ENCODE measurements at regions not wholly inside any gene's neighbourhood (a gene's known extent, or its start where the extent isn't known, plus 50 kb on each side); places are given as distances from the start of the nearest gene placed in this dataset.
A peak's percentile ranks its signal among the peaks of the same experiment; 100 is the strongest.

DNA sequence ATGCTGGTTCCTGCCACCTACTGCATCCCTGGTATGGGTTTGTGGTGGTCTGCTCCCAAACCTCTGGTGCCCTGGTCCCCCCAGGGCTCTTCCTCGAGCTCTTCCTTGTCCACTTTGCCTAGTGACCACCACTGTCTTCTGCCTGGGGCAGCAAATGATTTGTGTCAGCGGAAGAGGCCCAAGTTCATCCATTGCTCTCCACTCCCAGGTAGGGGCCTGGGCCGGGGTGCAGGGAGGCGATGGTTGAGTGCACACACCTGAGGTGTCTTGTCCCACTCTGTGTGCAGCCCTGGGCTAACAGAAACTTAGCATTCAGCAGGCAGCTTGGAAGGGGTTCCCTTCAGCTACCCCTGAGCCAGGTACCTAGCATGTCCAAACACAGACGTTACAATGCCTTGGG lies 75.6 kb upstream of the SOX3 start:
- Histone ChIP-seq H3K4me1 (no peaks in the 10 kb centered on the region), H3K27me3 (no peaks in the 10 kb centered on the region), H3K27ac (no peak overlapping the region), H3K9me3 (no peaks in the 10 kb centered on the region), H3K4me3 (no peak overlapping the region), H3K36me3 (no peaks in the 10 kb centered on the region)
- TF ChIP-seq, protein P1, sequence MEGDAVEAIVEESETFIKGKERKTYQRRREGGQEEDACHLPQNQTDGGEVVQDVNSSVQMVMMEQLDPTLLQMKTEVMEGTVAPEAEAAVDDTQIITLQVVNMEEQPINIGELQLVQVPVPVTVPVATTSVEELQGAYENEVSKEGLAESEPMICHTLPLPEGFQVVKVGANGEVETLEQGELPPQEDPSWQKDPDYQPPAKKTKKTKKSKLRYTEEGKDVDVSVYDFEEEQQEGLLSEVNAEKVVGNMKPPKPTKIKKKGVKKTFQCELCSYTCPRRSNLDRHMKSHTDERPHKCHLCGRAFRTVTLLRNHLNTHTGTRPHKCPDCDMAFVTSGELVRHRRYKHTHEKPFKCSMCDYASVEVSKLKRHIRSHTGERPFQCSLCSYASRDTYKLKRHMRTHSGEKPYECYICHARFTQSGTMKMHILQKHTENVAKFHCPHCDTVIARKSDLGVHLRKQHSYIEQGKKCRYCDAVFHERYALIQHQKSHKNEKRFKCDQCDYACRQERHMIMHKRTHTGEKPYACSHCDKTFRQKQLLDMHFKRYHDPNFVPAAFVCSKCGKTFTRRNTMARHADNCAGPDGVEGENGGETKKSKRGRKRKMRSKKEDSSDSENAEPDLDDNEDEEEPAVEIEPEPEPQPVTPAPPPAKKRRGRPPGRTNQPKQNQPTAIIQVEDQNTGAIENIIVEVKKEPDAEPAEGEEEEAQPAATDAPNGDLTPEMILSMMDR (IDR thresholded peaks at IDR 0.05): no peak
- DNase-seq (ENCODE audit: low spot score in 2 of 2): no peak
- intact Hi-C loops (cut with DNase I): no loop called here

DNA sequence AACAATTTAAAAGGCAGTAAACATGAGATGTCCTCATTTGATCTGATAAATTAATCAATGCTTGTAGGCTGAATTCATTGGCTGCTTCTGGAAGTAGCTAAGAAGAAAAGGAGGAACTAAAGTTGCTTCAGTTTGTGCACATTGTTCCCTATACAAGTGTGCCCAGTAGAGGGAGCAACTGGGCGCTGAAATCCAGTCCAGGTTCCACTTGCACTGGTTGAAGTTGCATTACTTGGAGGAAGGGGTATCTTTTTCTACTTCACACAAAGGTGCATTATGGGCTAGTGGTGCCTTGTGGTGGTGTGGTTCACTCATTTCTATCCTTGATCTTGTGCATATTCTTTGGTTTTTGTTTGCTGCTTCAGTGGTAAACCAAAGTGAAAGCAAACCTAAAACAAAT lies 67.9 kb upstream of the SOX3 start:
- Histone ChIP-seq H3K9me3 (no peaks in the 10 kb centered on the region), H3K27ac (no peak overlapping the region)
- intact Hi-C loops (cut with DNase I): loop anchor here (10.0 kb wide), 1 partner anchor 162 kb away; no protein-coding TSS in a partner anchor

DNA sequence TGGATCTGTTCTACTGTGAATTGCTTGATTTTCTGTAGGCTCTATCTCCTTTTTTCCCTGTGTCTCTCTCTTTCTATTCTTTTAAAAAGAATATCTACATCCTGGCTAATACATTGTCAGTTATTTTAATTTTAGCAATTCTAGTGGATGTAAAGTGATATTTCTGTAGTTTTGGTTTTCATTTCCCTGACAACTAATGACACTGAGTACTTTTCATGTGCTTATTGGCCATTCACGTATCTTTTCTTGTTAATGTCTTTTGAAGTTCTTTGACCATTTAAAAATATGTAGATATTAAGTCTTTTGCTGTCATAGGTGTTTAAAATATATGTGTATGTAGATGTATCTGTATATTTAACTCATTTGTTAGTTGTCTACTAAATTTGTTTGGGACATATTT lies 59.0 kb upstream of the SOX3 start:
- intact Hi-C loops (cut with DNase I): no loop called here
- TF ChIP-seq, protein P1 (IDR thresholded peaks at IDR 0.05): no peak
- no peaks in the 10 kb centered on the region for H3K27me3 ChIP-seq

More for the DNA sequence above, 67.9 kb upstream of the SOX3 start:
- H3K36me3 ChIP-seq: no peaks in the 10 kb centered on the region
- TF ChIP-seq, protein P1 (IDR thresholded peaks at IDR 0.05): peak in 2 of 3 experiments; percentile 20 to 52
- no peak for DNase-seq (ENCODE audit: low spot score in 2 of 2)
- no peaks in the 10 kb centered on the region for H3K27me3 ChIP-seq
- H3K4me1 ChIP-seq: no peaks in the 10 kb centered on the region
- no peak overlapping the region for H3K4me3 ChIP-seq

More for the DNA sequence above, 59.0 kb upstream of the SOX3 start:
- Histone ChIP-seq H3K36me3 (no peaks in the 10 kb centered on the region), H3K4me1 (no peaks in the 10 kb centered on the region), H3K27ac (no peak overlapping the region), H3K9me3 (no peaks in the 10 kb centered on the region), H3K4me3 (no peak overlapping the region)
- no peak for DNase-seq (ENCODE audit: low spot score in 2 of 2)

Data from ascending aorta (tissue), 2 donors.